ENCODE measurements at regions not wholly inside any gene's neighbourhood (a gene's known extent, or its start where the extent isn't known, plus 50 kb on each side); places are given as distances from the start of the nearest gene placed in this dataset.
"Not testable (repeated sequence)": the region's sequence is repeated elsewhere in the genome, so short reads cannot be mapped to it uniquely, and the experiment has no call there.

GRCh38 chr11:109046284-109046992 is 375.6 kb upstream of the C11orf87 start:
- no peak for DNase-seq

GRCh38 chr11:109048098-109048497 is 373.9 kb upstream of the C11orf87 start:
- no peak for DNase-seq

DNA sequence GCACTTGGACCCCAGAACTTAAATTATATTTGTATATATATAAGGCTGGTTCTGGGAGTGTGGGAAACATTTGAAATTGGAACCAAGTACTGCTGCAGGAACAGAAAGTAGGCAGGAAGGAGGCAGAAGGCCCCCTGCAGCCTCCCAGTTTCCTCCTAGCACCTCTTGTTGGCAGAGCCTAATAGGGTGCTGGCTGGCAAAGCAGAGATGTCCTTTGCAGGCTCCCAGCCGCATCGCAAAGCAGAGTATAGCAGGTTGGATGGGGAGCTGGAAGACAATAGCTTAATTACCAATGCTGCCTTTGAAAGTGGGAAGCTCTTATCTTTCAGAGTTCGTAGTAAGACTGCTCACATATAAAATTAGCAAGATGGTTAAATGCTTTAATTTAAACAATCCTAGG is 370.8 kb upstream of the C11orf87 start:
- DNase-seq, result no peak

DNA sequence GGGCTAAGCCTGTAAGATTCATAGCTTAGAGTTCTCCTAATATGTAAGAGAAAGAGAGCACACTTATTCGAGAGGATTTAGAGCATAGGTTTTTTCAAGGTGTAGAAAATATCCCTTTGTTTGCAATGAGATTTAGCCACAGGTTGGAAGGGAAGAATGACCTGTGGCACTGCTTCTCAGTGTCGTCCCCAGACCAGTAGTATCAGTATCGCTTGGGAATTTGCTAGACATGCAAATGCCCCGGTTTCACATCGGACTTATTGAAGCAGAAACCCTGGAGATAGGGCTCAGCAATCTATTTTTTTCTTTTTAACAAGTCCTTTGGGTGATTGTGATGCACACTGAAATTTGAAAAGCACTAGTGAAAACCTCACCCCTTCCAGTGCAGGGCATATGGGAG is 362.6 kb upstream of the C11orf87 start:
- DNase-seq, result no peak

DNA sequence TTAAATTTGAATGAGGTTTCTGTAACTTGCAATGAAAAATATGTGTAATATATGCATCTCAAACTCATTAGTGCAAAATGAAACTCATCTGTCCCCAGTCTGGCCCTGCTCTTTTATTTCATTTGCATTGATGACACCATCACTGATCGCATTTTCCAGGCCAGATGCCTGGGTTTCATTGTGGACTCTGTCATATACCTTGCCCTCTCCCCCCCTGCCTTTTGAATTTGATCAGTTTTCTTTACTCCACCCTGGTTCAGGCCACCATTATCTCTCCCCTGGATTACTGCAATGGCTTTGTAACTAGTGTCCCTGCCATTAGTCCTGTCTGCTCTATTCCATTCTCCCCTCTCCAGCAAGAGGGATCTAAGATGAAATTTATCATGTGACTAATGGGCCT is 360.6 kb upstream of the C11orf87 start:
- no peak for DNase-seq

DNA sequence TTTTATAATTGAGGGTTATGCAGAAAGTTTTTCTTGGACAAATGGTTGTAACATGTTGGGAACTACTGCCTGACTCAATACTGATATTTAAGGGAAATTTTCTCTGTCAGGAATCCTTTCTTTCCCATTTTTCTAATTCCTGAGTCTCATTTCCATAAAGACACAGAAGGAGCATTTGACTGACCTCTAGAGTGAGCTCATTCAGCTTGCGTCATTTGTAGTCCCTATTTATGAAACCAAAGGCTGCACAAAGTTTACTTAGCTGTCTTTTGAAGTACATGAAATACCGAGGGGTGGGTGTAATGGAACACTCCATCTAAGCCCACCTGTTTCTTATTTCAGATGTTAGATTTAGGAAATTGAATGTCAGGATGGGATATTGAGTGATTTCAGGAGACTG is 359.5 kb upstream of the C11orf87 start:
- no peak for DNase-seq

GRCh38 chr11:109062871-109063270 is 359.1 kb upstream of the C11orf87 start:
- no peak for DNase-seq

GRCh38 chr11:109064618-109065311 is 357.2 kb upstream of the C11orf87 start:
- DNase-seq, result not testable (repeated sequence)

GRCh38 chr11:109071262-109071661 is 350.7 kb upstream of the C11orf87 start:
- no peak for DNase-seq

- DNase-seq, result no peak
Measured at GRCh38 chr11:109071712-109072524, 350.1 kb upstream of the C11orf87 start.

DNA sequence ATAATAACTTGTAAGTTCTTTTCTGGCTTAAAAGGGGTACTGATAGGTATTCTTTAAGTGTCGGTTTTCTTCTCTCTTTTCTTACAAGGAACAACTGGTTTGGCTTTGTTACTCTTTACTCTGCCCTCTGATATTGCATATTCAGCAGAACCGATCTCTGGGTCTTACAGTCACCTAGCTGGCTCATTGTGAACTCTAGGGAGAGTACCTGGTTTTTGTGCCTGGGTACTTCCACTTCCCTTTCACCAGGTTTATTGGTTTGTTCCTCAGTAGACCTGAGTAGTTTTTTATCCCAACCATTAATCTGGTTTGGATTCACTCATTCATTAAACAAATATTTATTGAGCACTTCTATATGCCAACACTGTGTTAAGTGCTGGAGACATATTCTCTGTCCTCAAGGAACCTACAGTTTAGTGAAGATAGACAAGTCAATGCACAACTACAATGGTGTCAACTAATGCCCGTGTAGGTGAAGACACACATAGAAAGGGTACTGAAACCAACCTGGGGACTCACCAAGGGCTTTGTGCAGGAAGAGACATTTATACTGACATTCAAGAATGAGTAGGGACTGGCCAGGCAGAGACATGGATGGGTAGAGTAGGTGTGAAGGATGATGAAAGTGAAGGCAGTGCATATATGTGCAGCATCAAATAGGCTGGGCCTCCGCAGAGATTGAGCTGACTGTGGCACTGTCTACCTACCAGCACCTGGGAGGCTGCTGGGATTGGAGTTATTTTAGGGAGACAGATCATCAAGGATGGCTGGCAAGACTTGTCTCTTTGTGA is 348.8 kb upstream of the C11orf87 start:
- DNase-seq, result no peak

DNA sequence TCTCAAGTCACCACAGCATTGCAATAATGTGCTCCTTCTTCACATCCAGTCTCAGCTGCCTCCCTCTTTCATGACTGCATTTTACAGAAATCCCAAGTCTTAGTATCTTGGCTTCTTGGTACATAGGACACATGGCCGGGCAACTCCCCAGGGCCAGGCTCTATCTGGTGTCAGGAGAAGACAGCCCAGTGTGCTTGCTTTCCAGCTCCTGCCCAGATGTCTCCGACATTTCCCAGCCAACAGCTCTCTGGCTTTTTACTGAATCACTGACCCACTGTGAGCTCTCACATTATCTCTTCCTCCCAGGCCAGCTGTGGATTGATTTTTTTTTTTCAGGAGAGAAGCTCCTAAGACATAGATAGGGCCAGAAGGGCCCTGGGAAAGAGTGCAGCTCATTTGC is 346.0 kb upstream of the C11orf87 start:
- no peak for DNase-seq

- no peak for DNase-seq
Measured at GRCh38 chr11:109076870-109077269, 345.1 kb upstream of the C11orf87 start.

DNA sequence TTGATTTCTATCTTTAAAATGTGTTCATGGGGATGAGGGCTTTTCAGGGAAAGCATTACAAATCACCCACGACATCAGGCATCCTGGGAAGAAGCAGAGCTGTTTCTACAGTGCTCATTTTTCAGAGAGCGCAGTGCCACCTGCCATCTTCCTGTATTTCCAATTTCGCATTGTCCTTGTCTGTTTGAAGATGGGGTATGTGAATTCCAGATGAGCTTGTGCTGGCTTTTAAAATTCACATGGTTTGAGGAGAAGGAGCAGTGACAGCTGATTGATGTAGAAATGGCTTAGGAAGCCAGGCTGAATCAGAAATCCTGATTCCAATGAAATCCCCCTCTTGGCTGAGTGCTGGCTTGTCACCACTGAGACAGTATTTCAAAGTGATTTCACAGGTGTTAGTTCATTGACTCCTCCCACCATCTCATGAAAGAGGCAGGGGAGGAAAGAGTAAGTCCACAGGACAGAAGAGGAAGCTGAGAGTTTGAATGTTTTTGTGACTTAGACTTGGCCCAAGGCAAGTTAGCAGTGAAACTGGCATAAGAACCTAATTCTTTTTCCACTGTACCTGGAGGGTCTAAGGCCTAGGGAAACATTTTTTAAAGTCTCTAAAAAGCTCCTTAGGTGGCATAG is 344.6 kb upstream of the C11orf87 start:
- no peak for DNase-seq

- no peak for DNase-seq
Measured at GRCh38 chr11:109085708-109086373, 336.1 kb upstream of the C11orf87 start.

DNA sequence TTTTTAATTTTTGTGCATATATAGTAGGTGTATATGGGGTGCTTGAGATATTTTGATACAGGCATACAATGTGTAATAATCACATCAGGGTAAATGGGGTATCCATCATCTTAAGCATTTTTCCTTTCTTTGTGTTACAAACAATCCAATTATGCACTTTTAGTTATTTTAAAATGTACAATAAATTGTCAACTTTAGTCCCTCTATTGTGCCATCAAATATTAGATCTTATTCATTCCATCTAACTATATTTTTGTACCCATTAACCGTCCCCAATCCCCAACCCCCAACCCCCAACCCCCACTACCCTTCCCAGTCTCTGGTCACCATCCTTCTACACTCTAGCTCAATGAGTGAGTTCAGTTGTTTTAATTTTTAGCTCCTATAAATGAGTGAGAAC is 335.1 kb upstream of the C11orf87 start:
- no peak for DNase-seq

DNA sequence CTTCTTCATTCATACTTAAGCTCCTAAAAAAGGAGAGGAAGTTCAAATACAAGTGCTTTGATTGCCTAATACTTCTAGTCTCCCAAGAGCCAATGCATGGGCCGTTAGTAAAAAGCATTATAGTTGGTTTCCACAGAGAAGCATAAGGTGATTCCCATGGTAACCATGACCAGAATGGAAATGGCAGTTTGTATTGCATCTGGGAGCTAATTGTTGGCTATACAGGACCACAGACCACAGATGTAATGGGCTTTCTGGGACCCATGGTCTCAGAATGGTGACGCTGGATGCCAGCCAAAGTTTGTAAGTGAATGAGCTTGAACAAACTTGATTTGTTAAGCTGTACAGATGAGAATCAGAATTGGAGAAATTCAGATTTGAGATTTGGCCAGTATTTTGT is 333.9 kb upstream of the C11orf87 start:
- DNase-seq, result no peak

- no peak for DNase-seq
Measured at GRCh38 chr11:109089144-109089543, 332.8 kb upstream of the C11orf87 start.

GRCh38 chr11:109093354-109093753 is 328.6 kb upstream of the C11orf87 start:
- DNase-seq, result no peak

DNA sequence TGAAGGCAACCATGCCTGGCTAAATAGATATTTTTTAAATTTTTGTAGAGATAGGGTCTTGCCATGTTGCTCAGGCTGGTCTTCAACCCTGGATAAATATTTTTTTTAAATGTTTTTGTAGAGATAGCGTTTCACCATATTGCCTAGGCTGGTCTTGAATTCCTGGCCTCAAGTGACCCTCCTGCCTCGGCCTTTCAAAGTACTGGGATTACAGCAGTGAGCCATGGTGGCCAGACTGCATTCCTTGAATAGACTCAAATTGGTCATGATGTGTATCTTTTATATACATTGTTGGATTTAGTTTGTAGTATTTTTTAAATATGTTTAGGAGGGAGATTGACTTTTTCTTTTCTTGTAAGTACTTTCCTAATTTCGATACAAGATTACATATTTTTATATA is 325.7 kb upstream of the C11orf87 start:
- DNase-seq, result no peak

DNA sequence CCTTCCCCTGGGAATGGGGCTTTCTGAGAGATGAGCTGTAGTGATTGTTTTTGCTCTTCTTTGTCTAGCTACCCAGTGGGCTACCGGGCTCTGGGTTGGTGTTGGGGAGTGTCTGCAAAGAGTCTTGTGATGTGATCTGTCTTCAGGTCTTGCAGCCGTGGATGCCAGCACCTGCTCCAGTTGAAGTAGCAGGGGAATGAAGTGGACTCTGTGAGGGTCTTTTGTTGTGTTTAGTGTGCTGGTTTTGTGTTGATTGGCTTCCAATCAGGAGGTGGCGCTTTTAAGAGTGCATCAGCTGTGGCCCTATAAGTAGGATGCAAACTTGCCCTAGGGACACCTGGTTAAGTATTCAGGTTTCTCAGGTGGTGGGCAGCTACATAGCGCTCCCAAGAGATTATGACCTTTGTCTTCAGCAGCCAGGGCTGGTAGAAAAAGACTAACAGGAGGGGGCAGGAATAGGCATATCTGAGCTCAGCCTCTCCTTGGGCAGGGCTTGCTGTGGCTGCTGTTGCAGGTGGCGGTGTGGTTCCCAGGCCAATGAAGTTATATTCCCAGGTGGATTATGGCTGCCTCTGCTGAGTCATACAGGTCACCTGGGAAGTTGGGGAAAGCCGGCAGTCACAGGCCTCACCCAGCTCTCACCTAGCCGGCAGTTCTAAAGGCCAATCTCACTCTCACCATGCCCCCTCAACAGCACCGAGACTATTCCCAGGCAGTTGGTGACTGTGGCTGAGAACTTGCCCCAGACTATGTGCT is 315.7 kb upstream of the C11orf87 start:
- DNase-seq, result no peak

Measured in NCI-H1092 (cell line).